T47D (cell line): ENCODE measurements at regions not wholly inside any gene's neighbourhood (a gene's known extent, or its start where the extent isn't known, plus 50 kb on each side); places are given as distances from the start of the nearest gene placed in this dataset.
A peak's percentile ranks its signal among the peaks of the same experiment; 100 is the strongest.
"Not testable (repeated sequence)": the region's sequence is repeated elsewhere in the genome, so short reads cannot be mapped to it uniquely, and the experiment has no call there.

Experiments
- DNase-seq, 2 experiments: peaks; one replicate each; pipeline versions ENCODE4 v3.0.0 to v3.0.0-alpha.2; 2011 to 2012; ENCODE audit warnings: low read depth in 1 of 2, low spot score in 1 of 2
- JUND ChIP-seq: IDR thresholded peaks from 2 replicates; pipeline ENCODE4 v1.6.1; 2012; ENCODE audit warnings: low read depth
- in situ Hi-C: cut with HindIII; loops from 2 replicates; pipeline ENCODE4 v1.10.0; 2016; ENCODE audit warnings: low sequenced_read_pairs, low pct_unique_long_range_greater_than_20kb

DNA sequence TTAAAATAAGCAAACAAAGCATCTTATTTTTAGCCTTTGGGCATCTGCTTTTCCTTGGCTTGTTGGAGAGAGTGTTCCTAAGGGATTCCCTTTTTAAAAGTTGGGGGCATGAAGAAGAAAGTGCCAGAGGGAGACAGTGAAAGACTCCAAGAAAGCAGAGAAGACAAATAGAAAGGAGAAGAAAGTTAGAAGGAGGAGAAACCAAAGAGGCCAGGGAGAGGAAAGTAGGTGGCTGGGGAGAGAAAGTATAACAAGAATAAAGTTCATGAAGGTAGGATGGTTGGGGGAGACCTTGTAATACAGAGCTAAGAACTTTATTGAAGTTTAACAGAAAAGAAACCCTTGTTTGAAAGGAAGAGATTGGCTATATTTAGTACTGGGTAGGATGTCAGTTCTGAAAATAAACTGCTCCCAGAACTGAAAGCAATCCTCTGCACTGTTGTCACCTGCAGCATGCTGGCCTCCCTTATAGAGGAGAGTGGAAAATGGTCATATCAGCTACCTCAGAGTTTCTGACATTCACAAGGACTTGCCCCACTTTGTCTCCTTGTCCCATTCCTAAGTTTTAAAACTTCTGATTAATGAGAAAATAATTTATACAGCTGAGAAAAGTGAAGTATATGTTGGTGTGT is 125.3 kb upstream of the VAMP7 start:
- no peak for DNase-seq
- in situ Hi-C loops: no loop called here
- TF ChIP-seq JUND: no peak

DNA sequence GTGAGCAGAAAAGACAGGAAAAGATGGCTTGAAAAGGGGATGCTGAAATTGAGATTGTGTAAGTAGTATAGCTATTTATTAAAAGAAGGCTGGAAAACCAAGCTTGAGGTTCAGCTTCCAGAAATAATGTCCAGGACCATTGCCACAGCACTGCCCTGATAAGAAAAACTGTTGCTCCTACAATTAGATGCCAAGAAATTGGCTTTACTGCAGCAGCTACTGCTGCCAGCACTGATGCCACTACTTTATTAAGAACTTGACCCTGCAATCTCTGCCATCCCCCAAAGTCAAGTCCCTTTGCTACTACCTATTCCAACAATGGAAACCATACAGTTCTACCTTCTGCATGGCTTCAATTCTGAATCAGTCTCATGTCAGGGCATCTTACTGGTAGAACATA is 130.0 kb upstream of the VAMP7 start:
- no peak for DNase-seq
- no peak for TF ChIP-seq JUND
- in situ Hi-C loops: no loop called here

DNA sequence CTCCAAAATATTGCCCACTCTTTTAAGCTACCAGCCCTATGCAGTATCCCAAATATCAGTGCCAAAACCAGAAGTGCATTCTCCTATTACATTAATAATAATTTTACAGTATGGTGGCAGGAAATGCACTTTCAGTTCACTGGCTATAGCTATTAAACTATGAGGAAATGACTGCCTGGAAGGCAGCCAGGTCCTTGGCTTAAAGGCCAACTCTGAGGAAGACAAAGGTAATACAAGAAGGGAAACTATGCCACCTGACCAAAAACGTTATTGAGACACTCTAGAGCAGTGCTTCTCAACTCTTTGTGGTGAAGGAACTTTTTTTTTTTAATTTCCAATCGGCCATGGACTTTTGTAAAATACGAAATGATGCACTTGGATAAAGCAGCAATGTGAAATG is 133.6 kb upstream of the VAMP7 start:
- DNase-seq: peak in 1 of 2 experiments; percentile 41
- in situ Hi-C loops: no loop called here
- TF ChIP-seq JUND: no peak

DNA sequence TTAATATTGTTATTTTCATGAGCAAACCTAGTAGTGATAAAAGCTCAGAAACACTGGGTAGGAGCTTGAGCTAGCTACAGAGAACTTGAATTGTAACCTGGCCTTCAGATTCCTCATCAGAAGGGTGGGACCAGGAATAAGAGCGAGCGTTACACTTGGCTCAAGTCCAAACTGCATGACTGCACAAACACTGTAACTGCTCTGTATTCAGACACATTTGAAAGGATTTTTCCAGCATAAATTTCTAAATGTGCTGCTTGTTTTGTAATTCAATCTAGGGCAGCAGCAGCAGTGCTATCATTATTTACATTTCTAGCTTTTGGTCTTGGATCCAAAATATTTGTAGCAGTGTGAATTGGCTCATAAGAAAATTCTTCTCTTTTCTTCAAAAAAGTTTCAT is 133.0 kb upstream of the TMLHE start:
- in situ Hi-C loops: no loop called here
- peak in 1 of 2 experiments; percentile 21 for DNase-seq
- TF ChIP-seq JUND: no peak

DNA sequence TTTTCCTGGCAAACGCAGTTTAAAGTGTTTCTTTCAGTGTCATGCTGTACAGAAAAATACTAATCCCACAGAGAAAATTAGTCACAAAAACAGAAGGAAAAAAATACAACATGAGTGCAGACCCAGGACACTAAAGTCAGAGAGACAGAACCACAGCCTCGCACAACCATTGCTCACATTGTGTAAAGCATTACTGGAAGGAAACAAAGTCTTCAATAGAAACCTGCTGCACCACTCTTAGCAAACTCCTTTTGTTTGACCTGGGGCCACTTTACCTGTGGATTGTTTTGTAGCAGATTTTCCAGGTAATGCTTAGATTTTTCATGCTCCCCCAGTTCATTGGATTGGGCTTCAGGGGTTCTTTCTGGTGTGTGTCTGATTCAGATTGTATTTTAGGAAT is 131.8 kb upstream of the TMLHE start:
- DNase-seq: peak in 1 of 2 experiments; percentile 38
- in situ Hi-C loops: no loop called here
- TF ChIP-seq JUND: no peak

DNA sequence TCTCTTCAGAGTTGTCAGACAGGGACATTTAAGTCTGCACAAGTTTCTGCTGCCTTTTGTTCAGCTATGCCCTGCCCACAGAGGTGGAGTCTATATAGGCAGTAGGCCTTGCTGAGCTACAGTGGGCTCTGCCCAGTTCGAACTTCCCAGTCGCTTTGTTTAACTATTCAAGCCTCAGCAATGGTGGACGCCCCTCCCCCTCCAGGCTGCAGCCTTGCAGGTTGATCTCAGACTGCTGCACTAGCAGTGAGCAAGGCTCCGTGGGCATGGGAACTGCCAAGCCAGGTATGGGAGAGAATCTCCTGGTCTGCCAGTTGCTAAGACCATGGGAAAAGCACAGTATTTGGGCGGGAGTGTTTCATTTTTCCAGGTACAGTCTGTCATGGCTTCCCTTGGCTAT is 115.6 kb upstream of the TMLHE start:
- in situ Hi-C loops, DNase-seq: not testable (repeated sequence)

DNA sequence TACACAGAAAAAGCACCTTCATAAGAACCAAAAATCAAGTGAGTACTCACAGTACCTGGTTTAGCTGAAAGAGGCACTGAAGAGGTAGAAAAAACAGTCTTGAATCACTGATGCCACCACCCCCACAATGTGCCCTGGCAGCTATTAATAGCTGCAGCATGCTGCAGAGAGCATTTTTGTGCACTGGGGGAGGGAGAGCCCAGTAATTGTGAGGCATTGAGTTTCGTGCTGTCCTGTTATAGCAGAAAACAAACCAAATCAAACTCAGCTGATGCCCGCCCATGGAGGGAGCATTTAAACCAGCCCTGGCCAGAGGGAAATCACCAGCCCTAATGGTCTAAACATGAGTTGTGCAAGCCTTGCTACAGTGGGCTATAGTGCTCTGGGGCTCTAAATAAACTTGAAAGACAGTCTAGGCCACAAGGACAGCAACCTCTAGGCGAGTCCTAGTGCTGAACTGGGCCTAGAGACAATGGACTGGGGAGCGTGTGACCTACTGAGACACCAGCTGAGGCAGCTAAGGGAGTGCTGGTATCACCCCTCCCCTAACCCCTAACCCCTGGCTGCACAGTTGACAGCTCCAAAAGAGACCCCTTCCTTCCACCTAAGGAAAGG is 106.3 kb upstream of the TMLHE start:
- no peak for TF ChIP-seq JUND
- peak in 1 of 2 experiments; percentile 3 for DNase-seq
- in situ Hi-C loops: no loop called here

DNA sequence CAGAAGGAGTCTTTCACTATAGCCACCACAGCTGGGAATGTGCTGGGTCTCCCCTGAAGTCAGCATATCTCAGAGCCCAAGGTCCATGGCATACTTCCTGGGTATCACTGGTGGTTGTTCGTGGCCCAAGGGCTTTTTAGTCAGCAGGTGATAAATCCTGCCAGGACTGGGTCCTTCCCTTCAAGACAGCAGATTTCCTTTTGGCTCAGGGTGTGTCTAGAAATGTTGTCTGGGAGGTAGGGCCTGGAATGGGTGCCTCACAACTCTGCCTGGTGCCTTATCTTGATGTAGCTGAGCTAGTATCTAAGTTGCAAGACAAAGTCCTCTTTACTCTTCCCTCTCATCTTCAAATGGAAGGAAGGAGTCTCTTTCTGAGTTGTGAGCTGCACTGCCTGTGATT is 102.4 kb upstream of the TMLHE start:
- no peak for TF ChIP-seq JUND
- in situ Hi-C loops: no loop called here
- DNase-seq: no peak

DNA sequence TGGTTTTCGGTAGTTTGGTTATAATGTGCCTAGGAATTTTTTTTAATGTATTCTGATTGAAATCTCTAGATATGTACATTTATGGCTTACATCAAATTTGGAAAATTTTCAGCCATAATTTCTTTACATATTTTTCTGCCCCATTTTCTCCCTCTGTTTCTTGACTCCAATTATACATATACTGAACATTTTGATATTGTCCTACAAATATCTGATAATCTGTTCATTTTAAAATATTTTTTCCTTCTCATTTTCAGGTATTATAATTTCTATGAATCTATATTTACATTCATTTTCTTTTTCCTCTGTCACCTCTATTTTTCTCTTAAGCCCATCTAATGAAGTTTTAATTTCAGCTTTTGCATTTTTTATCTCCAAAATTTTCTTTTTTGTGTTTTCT is 82.7 kb upstream of the TMLHE start:
- no peak for DNase-seq
- in situ Hi-C loops: no loop called here
- no peak for TF ChIP-seq JUND

DNA sequence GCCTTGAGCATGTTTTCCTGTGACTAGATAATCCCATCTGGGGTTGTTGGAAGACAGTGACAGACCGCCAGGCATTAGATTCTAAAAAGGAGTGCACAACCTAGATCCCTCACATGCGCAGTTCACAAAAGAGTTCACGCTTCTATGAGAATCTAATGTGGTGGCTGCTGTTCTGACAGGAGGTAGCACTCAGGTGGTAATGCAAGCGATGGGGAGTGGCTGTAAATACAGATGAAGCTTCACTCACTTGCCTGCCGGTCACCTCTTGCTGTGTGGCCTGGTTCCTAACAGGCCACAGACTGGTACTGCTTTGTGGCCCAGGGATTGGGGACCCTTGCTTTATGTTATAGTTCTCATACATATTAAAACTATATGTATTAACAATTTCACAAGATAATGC is 81.9 kb upstream of the TMLHE start:
- no peak for TF ChIP-seq JUND
- in situ Hi-C loops: no loop called here
- DNase-seq: no peak

DNA sequence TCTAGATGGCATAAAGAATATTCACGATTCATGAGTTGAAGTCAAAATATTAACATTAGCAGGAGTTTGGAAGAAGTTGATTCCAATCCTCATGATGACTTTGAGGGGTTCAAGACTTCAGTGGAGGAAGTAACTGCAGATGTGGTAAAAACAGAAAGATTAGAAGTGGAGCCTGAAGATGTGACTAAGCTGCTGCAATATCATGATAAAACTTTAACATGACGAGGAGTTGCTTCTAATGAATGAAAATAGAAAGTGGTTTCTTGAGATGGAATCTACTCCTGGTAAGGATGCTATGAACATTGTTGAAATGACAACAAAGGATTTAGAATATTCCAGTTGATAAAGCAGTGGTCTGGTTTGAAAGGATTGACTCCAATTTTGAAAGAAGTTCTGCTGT is 70.1 kb upstream of the TMLHE start:
- in situ Hi-C loops: no loop called here
- no peak for DNase-seq
- no peak for TF ChIP-seq JUND

DNA sequence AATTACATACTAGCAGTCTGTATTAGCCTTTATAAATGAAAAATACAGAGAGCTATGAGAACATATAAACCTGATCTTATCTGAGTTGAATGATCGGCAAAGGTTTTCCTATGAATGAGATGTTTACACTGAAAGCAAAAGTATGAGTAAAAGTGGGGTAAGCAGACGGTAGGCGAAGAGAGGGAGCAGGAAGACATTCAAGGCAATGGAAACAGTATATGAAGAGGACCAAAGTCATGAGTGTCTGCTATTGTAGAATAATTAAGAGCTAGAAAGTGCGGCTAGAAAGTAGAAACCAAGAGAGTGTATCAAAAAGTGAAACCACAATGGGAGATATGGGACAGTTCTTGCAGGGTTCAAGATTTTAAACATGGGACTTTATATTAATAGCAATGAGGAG is 67.0 kb upstream of the TMLHE start:
- no peak for TF ChIP-seq JUND
- no peak for DNase-seq
- in situ Hi-C loops: no loop called here

DNA sequence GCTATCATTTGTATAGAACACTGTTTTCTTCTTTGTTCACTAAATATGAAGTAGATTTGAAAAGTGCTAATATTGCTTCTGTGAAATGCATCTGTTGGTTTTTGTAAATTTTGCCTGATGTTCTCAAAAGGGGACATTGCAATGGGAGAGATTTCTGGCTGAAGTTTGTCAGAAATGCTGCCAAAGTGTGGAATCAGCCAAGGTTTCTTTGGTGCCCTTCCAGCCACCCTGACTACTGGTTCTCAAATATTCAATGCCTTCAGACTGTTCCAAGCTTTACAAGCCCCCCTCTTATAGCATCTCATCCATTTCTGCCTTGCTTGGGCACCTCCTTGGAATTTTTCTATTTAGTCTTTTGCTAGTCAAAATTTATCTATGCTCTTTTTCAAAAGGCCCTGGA is 60.6 kb upstream of the TMLHE start:
- in situ Hi-C loops: no loop called here
- TF ChIP-seq JUND: no peak

DNA sequence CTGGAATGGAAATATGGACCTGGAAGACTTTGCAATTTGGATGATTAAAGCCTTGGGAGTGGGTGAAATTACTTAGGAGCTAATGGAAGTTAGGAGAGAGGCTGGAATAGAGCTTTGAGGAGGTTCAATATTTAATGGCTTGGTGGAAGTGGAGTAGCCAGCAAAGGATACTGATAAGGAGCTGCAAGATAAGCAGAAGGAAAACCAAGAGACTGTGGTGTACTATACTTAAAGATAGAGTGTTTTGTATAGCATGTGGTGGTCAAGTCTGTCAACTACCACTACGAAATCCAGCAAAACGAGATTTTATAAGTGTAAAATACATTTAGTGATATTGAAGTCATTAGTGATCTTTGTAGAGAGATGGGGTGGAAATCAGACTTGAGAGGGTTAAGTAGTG is 54.0 kb upstream of the TMLHE start:
- no peak for TF ChIP-seq JUND
- in situ Hi-C loops: no loop called here
- DNase-seq: no peak

More for the DNA sequence above, 60.6 kb upstream of the TMLHE start:
- no peak for DNase-seq
